ENCODE measurements at regions not wholly inside any gene's neighbourhood (a gene's known extent, or its start where the extent isn't known, plus 50 kb on each side); places are given as distances from the start of the nearest gene placed in this dataset.

DNA sequence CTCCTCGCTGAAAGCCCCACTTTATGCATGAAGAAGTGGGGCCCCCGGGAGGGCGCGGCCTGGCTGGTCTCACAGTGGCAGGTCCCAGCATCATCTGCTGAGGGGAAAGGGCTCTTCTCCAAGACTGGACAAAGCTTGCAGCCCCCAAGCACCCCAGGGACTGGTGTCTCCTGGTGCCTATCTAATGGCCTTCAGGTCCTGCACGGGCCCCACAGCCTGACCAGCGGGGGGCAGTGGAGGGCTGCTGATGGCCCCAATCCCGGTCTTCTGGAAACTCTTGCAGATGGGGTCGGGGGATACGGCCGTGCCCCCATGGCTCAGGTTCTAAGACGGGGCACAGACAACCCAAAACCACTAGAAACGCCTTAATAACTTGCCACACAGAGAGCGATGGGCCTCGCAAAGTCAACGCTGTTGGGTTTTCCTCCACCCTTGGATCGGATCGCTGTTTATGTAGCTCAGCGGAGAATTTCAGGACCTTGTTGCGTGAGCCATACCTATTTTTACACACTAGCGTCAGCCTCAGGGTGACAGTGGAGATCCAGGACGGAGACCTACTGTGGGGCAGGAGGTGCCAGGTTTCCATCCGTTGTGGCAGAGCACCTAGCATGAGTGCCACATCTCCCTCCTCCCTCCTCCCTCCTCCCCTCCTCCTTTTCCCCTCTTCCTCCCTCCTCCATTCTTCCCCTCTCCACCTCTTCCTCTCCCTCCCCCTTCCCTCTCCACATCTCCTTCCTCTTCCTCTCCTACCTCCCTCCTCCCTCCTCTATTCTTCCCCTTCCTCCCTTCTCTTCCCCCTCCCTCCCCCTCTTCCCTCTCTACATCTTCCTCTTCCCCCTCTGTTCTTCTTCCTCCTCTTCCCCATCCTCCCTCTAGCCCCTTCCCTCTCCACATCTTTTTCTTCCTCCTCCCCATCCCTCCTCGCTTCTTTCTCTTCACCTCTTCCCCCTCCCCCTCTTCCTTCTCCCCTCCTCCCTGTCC lies 79.3 kb upstream of the ALDH1L1 start:
- peaks cover 17% of the 10 kb centered on the region for H3K4me1 ChIP-seq (ENCODE audit: insufficient read depth, low read length)
- no peak overlapping the region for H3K4me3 ChIP-seq (ENCODE audit: low read length)
- H3K9me3 ChIP-seq (ENCODE audit: low read depth, low read length) = no peaks in the 10 kb centered on the region
- no peaks in the 10 kb centered on the region for H3K27me3 ChIP-seq (ENCODE audit: insufficient read depth, low read length)

DNA sequence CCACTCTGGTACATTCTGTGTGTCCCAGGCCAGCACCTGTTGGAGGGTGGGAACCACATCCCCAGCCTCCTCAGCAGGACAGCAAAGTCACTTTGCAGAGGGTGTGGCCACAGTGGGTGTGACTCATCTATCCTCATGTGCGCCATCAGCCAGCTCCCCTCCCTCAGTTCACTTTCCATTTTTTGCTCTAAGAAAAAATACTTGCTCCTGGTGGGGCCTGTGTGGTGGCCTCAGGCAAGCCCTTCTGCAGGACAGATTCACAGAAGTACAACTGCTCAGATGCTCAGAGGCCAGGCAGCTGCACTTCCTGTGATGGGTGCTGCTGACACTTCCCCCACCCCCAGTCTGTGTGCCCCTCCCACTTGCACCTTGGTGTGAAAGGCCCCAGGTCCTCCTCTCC lies 78.3 kb upstream of the ALDH1L1 start:
- H3K4me1 ChIP-seq (ENCODE audit: insufficient read depth, low read length) = peaks cover 17% of the 10 kb centered on the region
- H3K9me3 ChIP-seq (ENCODE audit: low read depth, low read length) = no peaks in the 10 kb centered on the region
- H3K4me3 ChIP-seq (ENCODE audit: low read length) = no peak overlapping the region
- no peaks in the 10 kb centered on the region for H3K27me3 ChIP-seq (ENCODE audit: insufficient read depth, low read length)

DNA sequence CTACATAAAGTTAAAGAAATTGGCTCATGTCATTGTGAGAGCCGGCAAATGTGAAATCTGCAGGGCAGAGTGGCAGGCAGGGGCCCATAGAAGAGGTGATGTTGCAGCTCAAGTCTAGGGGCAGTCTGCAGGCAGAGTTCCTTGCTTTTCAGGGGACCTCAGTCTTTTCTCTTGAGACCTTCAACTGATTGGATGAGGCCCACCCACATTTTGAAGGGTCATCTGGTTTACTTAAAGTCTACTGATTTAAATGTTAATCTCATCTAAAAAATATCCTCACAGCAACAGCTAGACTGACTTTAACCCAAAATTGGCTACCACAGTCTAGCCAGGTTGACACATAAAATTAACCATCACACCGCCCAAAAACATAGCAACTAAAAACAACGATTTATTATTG lies 77.6 kb upstream of the ALDH1L1 start:
- no peaks in the 10 kb centered on the region for H3K9me3 ChIP-seq (ENCODE audit: low read depth, low read length)
- H3K4me3 ChIP-seq (ENCODE audit: low read length) = no peak overlapping the region
- peaks cover 17% of the 10 kb centered on the region for H3K4me1 ChIP-seq (ENCODE audit: insufficient read depth, low read length)
- H3K27me3 ChIP-seq (ENCODE audit: insufficient read depth, low read length) = no peaks in the 10 kb centered on the region

DNA sequence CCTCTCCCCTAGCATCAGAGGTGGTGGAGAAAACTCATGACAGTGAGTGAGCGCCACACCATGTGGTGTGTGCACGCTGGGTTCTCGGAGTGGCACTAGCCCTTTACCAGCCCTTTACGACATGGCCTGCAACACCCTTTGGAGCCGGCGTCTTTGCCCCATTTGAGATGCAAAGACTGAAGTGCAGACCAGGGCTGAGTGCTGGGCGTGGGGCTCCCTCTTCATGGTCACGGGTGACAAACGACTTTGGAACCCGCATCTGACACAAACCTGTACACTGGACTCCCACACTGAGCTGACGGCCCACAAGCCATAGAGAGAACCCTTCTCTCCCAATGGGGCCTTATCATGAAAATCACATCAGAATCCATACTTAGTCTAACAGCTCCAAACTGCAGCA lies 76.8 kb upstream of the ALDH1L1 start:
- Histone ChIP-seq H3K4me1 (ENCODE audit: insufficient read depth, low read length) (peaks cover 17% of the 10 kb centered on the region), H3K27me3 (ENCODE audit: insufficient read depth, low read length) (no peaks in the 10 kb centered on the region), H3K9me3 (ENCODE audit: low read depth, low read length) (no peaks in the 10 kb centered on the region), H3K4me3 (ENCODE audit: low read length) (no peak overlapping the region)

DNA sequence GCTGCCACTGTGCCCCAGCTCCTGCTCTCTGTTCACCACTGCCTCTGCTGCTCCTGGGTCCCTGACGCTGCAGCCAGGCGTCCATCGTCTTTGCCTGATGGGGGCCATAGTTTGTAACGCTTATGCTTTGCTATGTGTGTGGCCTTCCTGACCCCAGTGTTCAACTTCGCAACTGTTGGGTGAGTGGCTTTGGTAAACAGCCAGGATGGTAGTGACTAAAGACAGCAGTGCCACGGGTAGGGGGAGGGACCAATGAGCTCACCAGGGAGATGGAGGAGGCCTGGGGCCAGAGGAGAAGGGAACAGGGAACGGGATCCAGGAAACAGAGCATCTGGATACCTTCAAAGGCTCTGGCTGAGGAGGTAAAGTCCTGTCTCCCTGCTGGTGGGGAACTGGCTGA lies 75.9 kb upstream of the ALDH1L1 start:
- Histone ChIP-seq H3K4me1 (ENCODE audit: insufficient read depth, low read length) (peaks cover 16% of the 10 kb centered on the region), H3K27me3 (ENCODE audit: insufficient read depth, low read length) (no peaks in the 10 kb centered on the region), H3K9me3 (ENCODE audit: low read depth, low read length) (no peaks in the 10 kb centered on the region), H3K4me3 (ENCODE audit: low read length) (no peak overlapping the region)

DNA sequence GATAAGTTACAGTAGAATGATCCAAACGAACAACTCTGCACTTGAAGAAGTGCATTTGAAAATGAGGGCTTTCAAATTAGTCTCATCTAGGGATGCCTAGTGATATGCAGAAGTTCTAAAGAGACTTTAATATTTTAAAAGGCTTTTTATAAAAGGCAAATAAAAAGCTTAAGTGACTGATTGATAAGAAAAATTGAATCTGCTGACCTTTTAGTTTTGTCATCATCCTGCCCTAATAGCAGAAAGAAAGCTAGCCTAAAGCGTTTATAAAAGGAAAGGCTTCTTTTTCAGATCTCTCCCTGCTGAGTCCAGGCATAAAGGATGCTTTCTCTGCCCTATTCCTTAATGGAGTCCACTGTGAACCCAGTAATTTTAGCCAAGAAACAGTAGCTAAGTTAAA lies 72.7 kb upstream of the ALDH1L1 start:
- H3K4me1 ChIP-seq (ENCODE audit: insufficient read depth, low read length) = no peaks in the 10 kb centered on the region
- H3K4me3 ChIP-seq (ENCODE audit: low read length) = no peak overlapping the region
- no peaks in the 10 kb centered on the region for H3K9me3 ChIP-seq (ENCODE audit: low read depth, low read length)
- no peaks in the 10 kb centered on the region for H3K27me3 ChIP-seq (ENCODE audit: insufficient read depth, low read length)

DNA sequence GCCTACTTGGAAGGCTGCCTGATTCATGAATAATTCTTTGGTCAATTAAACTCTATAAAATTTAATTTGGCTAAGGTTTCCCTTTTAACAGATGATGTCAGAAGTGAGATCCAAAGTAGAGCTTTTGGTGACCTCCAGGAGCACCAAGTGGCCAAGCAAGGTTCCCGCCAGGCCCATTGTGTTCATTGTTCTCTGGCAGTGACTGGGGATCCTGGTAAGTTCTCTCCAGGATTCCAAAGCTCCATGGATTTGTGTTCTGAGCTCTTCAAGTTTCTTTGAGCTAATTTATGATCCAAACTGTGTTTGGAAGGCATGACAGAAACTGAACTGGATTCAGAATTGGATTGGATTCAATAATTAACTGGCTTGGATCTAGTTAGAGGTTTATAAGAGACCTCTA lies 72.0 kb upstream of the ALDH1L1 start:
- Histone ChIP-seq H3K4me3 (ENCODE audit: low read length) (no peak overlapping the region), H3K4me1 (ENCODE audit: insufficient read depth, low read length) (no peaks in the 10 kb centered on the region), H3K9me3 (ENCODE audit: low read depth, low read length) (no peaks in the 10 kb centered on the region), H3K27me3 (ENCODE audit: insufficient read depth, low read length) (no peaks in the 10 kb centered on the region)

DNA sequence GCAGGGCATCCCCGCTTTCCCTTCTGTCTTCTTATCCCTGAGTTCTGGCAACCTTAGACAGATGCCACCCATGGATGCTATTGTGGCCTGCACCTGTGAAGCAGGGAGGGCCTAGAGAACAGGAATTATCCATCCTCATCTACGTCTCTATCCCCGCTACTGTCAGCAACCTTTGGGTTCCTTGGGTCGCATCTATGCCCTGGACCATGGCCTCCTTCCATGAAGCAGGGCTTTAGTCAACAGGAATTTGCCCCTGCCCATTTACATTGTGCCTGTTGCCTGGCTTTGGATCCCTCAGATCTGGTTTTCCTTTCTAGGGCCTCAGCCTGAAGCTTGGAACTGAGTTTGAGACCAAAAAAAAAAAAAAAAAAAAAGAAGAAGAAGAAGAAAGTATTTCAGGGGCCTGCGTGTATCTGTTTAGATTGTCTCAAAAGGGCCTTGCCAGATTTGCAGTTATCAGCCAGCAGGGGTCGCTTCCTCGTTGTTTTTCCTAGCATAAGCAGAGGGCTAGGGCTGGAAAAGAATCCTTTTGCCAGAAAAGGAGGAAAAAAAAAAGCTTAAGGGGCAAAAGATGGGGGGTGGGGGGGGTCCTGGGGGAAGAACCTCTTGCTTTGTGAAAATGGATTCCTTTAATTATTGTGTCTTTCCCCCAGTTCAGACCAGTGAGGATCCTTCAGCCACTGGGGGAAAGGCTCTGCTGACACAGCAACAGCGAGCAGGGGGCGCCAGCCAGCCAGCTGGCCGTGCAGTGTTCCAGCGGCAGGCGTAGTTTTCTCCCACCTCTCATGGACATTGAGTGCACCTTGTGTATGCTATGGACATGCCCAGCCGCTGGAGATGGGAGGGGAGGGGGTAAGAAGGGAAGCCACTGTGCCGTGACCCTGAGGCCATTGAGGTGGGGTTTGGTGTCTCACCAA lies 65.7 kb upstream of the ALDH1L1 start:
- no peaks in the 10 kb centered on the region for H3K4me1 ChIP-seq (ENCODE audit: insufficient read depth, low read length)
- no peaks in the 10 kb centered on the region for H3K27me3 ChIP-seq (ENCODE audit: insufficient read depth, low read length)
- no peaks in the 10 kb centered on the region for H3K9me3 ChIP-seq (ENCODE audit: low read depth, low read length)
- no peak overlapping the region for H3K4me3 ChIP-seq (ENCODE audit: low read length)

All from mononuclear cell (primary cell).